ENCODE measurements at regions not wholly inside any gene's neighbourhood (a gene's known extent, or its start where the extent isn't known, plus 50 kb on each side); places are given as distances from the start of the nearest gene placed in this dataset.

DNA sequence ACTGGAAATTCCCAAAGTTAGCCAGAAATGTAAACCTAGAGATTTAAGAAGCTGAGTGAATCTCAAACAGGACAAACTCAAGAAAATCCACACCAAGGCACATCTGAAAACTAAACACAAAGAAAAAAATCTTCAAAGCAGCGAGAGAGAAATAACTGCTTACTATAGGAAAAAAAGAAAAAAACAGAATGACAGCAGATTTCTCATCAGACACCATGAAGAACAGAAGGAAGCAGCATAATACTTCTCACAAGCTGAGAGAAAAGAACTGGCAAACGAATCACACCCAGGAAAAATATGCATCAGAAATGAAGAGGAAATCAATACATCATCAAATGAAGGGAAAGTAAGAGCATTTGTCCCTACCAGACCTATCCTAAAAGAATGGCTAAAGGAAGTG, 236.3 kb upstream of the ADAMTS3 start:
- TF ChIP-seq GABPB1 (CRISPR knock-in tag; IDR thresholded peaks at IDR 0.05) (no peak), CTCF (IDR thresholded peaks at IDR 0.05) (no peak), NR2C2 (CRISPR knock-in tag; IDR thresholded peaks at IDR 0.05) (no peak), ZNF281 (CRISPR knock-in tag; IDR thresholded peaks at IDR 0.05) (no peak), SOX15 (CRISPR knock-in tag; IDR thresholded peaks at IDR 0.05) (no peak)

Data from WTC11 (cell line).